NCI-H146 treated with DMSO at 0.1 percent for 48 hours (cell line): ENCODE measurements at regions not wholly inside any gene's neighbourhood (a gene's known extent, or its start where the extent isn't known, plus 50 kb on each side); places are given as distances from the start of the nearest gene placed in this dataset.
"Not testable (repeated sequence)": the region's sequence is repeated elsewhere in the genome, so short reads cannot be mapped to it uniquely, and the experiment has no call there.

Experiments used
- DNase-seq: peaks from one replicate; lab custom pipeline; 2025; ENCODE audit not compliant: unreplicated experiment; lab: John Stamatoyannopoulos, UW

GRCh38 chr5:26003966-26004365, 1034.4 kb downstream of the CDH9 start:
- no peak for DNase-seq

DNA sequence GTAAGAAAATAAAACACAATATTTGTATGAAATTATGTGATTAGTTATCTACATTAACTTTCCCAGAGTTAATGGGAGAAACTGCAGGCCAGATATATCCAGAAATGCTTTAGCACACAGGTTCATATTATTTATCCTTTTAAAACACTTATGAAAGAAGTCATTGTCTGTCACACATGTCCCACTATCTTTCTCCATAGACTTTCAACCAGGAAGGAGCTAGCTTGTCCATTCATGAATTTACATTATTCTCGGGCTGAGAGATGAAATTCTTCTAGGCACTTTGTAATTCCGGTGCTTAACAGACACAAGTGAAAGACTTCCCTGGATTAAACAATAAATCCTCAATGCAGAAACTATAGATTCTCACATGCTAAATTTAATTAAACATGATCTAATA, 1043.2 kb downstream of the CDH9 start:
- no peak for DNase-seq

DNA sequence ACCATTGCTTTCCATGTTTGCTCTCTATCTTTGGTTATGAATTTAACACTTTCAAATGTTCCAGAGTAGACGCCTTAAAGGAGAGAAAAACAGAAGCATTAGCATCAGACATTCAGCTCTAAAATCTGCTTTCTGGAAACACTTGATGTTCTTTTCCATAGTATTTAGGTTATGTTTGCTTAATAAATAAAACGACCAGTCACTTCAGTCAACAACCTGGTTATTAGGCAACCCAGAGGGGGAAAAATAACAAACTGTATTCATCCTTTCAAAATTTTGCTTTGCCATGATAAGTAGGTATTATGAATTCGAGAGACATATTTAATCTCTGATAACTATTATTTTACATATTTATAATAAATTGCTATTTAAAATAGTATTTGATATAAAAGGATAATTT, 1044.7 kb downstream of the CDH9 start:
- DNase-seq, result no peak

GRCh38 chr5:25991639-25992038, 1046.7 kb downstream of the CDH9 start:
- no peak for DNase-seq

DNA sequence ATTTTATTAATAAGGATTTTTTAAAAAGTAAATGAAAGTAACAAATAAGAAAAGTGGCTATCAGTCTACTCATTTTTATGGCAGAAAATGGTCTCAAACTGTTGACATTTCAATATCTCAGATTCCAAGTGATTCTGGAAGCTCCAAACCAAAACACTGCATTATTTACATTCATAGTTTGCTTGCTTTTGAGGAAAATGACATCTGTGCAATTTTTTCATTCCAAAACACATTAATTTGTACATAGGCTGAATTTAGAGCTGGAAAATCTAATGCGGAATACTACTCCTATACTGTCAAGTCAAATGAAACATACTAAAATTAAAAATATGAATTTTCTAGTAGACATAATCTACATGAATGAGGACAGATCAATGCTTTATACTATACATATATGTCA, 1047.6 kb downstream of the CDH9 start:
- no peak for DNase-seq

DNA sequence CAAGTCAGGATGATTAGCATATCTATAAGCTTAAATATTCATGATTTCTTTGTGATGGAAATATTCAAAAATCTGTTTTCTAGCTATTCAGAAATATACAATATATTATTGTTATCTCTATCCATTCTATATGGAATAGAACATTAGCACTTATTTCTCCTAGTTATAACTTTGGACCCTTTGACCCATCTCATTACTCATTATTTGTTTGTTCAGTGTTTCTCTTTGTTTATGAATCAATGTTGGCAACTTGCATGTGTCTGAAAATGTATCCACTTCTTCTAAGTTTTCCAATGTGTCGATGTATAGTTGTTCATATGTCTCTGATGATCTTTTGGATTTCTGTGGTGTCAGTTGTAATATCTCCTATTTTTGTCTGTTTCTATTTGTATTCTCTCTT, 1059.3 kb downstream of the CDH9 start:
- DNase-seq, result no peak

GRCh38 chr5:25975885-25976284, 1062.5 kb downstream of the CDH9 start:
- DNase-seq, result no peak

GRCh38 chr5:25974451-25974850, 1063.9 kb downstream of the CDH9 start:
- no peak for DNase-seq

DNA sequence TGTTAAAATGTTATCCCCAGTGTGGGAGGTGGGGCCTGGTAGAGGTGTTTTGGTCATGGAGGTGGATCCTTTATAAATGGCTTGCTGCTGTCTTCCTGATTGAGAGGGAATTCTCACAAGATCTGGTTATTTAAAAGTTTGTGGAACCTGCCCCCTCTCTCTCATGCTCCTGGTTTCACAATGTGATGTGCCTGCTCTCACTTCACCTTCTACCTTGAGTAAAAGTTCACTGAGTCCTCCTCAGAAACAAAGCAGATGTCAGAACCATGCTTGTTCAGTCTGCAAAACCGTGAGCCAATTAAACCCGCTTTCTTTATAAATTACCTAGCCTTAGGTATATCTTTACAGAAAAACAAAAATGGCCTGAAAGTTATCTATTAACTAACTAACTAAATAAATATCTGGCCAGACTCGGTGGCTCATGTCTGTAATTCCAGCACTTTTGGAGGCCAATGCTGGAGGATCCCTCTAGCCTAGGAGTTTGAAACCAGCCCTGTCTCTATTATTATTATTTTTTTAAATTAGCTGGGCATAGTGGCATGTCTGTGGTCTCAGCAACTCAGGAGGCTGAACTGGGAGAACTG, 1067.4 kb downstream of the CDH9 start:
- DNase-seq, result no peak

- not testable (repeated sequence) for DNase-seq
Measured at GRCh38 chr5:25969042-25969441, 1069.3 kb downstream of the CDH9 start.

DNA sequence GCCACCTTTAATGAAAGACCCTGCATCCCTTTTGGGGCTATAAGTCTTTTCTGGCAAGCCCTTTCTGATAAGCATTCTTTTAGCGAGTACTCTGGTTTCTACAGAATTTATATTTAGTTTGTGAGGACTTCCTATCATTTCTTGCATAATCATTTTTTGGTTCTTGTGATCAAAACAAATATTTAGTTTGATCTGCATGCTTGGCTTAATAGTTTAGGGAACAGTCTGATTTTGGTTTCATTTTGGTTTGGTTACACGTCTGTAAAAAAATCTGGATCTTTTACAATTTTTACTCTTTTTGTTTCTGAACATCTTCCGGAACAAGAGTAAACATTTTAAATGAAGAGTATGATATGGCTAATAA, 1074.4 kb downstream of the CDH9 start:
- DNase-seq, result no peak

DNA sequence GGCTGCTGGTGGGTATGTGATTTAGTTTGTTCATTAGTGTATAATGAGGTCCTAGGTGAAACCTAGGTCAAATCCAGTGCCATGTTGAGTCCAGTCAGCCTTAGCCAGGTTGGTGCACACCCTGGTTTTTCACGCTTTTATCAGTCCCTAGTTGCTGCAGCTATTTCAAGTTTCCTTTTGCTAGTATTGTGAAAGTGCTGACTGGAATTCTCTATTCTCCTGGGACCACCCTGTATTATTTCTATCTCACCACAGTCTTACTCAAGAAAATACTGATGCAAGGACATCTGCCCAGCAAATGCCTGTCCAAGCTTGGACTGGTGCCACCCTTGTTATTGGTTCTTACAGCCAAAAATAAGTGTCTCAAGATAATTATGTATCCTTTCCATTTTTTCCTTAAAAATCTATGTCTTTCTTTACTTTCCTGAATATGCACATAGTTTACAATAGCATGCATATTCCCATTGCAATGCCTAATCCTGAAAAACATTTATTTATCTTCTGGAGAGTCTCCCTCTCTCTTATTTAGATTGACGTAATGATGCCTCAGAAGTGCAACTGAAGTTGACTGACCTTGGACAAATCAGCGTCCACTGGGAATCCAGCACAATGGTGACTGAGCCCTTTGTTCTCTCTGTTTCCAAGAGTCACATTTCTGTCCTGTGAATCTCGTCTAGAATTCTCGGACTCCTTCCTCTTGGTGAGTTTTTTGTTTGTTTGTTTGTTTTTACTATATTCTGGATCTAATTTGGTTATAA, 1075.0 kb downstream of the CDH9 start:
- no peak for DNase-seq

DNA sequence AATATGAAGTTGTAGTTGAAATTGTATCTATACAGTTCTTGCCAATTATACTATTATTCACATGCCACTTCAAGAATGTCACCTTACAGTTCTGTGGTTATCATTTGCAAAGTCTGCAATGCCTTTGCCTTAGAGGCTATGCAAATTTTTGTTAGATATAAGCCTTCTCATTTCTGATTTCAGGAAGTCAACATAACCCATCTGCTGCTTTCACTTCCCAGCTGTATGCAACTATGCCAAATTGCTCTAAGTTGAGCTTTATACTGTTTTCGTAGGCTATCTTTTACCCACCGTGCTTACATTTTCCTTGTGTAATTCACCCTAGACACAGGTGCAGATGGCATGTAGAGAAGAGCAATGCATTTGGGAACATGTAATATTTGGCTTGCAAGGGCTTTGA, 1083.0 kb downstream of the CDH9 start:
- DNase-seq, result no peak

GRCh38 chr5:25950681-25951080, 1087.7 kb downstream of the CDH9 start:
- no peak for DNase-seq

DNA sequence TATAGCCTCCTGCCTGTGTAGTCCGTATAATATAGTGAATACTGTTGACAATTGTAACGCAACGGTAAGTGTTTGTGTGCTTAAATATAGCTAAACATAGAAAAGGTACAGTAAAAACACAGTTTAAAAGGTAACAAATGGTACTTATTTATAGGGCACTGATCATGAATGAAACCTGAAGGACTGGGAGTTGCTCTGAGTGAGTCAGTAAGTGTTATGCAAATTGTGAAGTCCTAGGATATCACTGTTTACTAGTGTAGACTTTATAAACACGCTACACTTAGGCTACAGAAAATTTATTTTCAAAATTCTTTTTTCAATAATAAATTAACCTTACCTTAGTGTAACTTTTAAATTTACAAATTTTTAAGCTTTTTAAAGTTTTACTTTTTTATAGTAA, 1090.1 kb downstream of the CDH9 start:
- no peak for DNase-seq

GRCh38 chr5:25944786-25945185, 1093.6 kb downstream of the CDH9 start:
- DNase-seq, result no peak

DNA sequence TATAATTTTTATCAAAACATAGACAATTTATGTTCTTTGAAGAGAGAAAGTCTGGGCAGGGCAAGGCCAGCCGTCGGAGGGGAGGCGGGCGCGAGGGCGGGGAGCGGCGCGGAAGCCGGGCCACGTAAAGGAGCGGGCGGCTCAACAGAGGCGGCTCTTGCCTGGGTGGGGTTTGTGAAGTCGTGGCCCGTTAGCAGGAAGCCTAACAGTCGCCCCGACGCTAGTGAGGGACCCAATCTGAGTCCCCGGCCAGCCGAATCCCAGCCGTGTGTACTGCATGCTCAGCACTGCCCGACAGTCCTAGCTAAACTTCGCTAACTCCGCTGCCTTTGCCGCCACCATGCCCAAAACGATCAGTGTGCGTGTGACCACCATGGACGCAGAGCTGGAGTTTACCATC, 1129.2 kb downstream of the CDH9 start:
- DNase-seq, result no peak

DNA sequence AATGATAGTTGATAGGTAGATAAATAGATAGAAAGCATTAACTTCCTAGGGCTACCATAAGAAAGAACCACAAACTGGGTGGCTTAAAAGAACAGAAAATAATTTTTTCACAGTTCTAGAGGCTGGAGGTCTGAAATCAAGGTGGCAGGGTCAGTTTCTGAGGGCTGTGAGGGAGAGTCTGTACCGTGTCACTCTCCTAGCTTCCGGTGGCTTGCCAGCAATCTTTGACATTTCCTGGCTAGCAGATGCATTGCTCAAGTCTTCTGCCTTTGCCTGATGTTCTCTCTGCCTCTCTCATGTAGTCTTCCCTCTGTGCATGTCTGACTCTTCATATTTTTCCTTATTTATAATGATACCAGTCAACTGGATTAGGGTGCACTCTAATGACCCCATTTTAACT, 1132.7 kb downstream of the CDH9 start:
- no peak for DNase-seq

DNA sequence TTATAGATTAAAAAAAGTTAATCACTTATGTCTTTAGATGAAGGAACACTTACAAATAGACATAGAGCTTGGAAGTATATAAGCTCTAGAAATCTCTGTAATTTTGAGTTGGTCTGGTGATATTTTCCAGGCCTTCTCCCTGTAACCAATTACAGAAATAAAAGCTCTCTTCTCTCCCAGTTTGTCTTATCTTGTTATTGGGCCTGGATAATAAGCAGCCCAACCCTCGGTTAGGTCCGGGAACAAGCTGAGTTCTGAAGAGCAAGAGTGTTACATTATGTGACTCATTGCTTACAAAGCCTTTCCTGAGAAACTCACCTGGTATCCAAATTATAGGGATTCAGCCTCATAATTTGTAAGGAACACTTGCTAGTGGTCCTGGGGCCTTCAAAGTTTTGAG, 1146.2 kb downstream of the CDH9 start:
- DNase-seq, result no peak

DNA sequence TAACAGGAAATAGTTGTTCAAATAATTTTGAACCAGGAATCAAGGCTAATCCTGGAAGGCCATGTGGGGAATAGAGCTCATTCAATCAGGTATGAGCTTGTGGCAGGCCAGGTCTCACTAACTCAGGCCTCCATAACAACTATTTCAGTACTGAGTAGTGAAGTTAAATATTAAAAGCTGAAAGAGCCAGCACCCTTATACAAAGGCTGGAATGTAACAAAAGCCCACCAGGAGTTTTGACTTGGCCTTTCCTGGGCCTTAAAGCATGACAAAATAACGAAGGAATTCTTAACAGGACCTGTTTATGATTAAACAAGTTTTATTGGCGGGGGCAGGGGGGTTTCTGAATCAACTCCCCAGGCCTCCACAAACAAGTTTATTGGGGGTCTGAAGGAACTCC, 1146.7 kb downstream of the CDH9 start:
- no peak for DNase-seq

DNA sequence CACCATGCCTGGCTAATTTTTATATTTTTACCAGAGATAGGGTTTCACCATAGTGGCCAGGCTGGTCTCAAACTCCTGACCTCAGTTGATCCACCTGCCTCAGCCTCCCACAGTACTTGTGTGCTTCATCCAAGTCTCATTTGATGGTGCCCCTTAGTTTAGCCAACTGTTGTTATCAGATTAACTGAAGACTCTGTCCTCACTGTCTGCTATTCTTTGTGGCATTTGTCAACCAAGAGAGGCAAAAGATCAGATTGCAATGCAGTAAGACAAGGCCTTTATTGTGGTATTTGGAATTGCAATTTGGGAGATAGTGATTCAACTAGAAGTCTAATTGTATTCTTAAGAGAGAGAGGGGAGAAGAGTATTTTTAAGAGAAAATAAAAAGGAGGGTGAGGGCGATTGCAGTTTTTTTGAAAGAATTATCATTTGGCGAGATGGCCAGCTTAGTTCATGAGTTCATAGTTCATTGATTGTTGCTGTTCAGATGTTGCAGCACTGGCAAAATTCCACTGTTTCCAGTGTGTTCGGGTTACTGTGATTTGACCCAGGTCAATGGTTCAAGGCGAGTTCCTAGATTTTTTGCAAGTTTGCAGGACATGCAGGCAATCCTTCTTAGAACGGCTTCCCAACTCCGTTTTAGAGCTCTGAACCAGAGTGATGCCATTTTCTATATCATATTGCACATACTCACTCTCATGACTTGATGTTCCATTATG, 1156.9 kb downstream of the CDH9 start:
- no peak for DNase-seq

- no peak for DNase-seq
Measured at GRCh38 chr5:25863811-25864210, 1174.6 kb downstream of the CDH9 start.
